CD4-positive, CD25-positive, alpha-beta regulatory T cell (primary cell): ENCODE measurements at regions not wholly inside any gene's neighbourhood (a gene's known extent, or its start where the extent isn't known, plus 50 kb on each side); places are given as distances from the start of the nearest gene placed in this dataset.

ENCODE experiments used
- ATAC-seq, 2 donors: fragments of 150-1000 bp; cut with Tn5 transposase; one replicate each; pipeline ENCODE4 v1.10.0; 2021; ENCODE audit warnings: low read depth in 2 of 2, moderate number of reproducible peaks in 2 of 2, moderate library complexity in 1 of 2
- DNase-seq, 3 donors: peaks; one replicate each; pipeline versions ENCODE4 v3.0.0 to v3.0.0-alpha.2; 2012 to 2022; ENCODE audit warnings: mixed read lengths in 1 of 3
- H3K27ac ChIP-seq: one replicate; pipeline ENCODE4 v1.7.0; 2013; ENCODE audit warnings: mild to moderate bottlenecking, low read length; ENCODE audit not compliant: insufficient read depth, poor library complexity, severe bottlenecking
- H3K27me3 ChIP-seq: one replicate; pipeline ENCODE4 v1.7.0; 2013; ENCODE audit warnings: low read length; ENCODE audit not compliant: control insufficient read depth, insufficient read depth
- H3K36me3 ChIP-seq: one replicate; pipeline ENCODE4 v1.7.0; 2013; ENCODE audit warnings: mild to moderate bottlenecking, low read length, moderate library complexity; ENCODE audit not compliant: control insufficient read depth, insufficient read depth
- H3K4me1 ChIP-seq: 2 replicates; pipeline ENCODE4 v1.7.0; 2013; ENCODE audit warnings: mild to moderate bottlenecking, low read length; ENCODE audit not compliant: insufficient read depth, control insufficient read depth, poor library complexity, severe bottlenecking
- H3K4me3 ChIP-seq: one replicate; pipeline ENCODE4 v1.7.0; 2013; ENCODE audit warnings: low read depth, mild to moderate bottlenecking, low read length, moderate library complexity
- H3K9me3 ChIP-seq, 2 experiments: 1 replicate in 1 of 2; 2 replicates in 1 of 2; pipeline ENCODE4 v1.7.0; 2013; ENCODE audit warnings: low read length in 2 of 2, mild to moderate bottlenecking in 1 of 2, moderate library complexity in 1 of 2; ENCODE audit not compliant: control insufficient read depth in 2 of 2
- H3K27ac Mint-ChIP-seq, 3 donors: one replicate each; pipeline ENCODE4 v1.8.0; 2020 to 2022; ENCODE audit warnings: mild to moderate bottlenecking in 3 of 3, mixed read lengths in 3 of 3, moderate library complexity in 2 of 3
- H3K27me3 Mint-ChIP-seq: one replicate; pipeline ENCODE4 v1.8.0; 2022; ENCODE audit warnings: mild to moderate bottlenecking, mixed read lengths
- H3K36me3 Mint-ChIP-seq: one replicate; pipeline ENCODE4 v1.8.0; 2020; ENCODE audit warnings: mixed read lengths
- H3K4me1 Mint-ChIP-seq, 4 donors: one replicate each; pipeline ENCODE4 v1.8.0; 2020 to 2022; ENCODE audit warnings: mixed read lengths in 4 of 4, mild to moderate bottlenecking in 1 of 4
- H3K4me3 Mint-ChIP-seq, 4 donors: one replicate each; pipeline ENCODE4 v1.8.0; 2020 to 2022; ENCODE audit warnings: mild to moderate bottlenecking in 4 of 4, mixed read lengths in 4 of 4, moderate library complexity in 3 of 4
- H3K9me3 Mint-ChIP-seq, 7 donors: one replicate each; pipeline ENCODE4 v1.8.0; 2020 to 2022; ENCODE audit warnings: mixed read lengths in 7 of 7, mild to moderate bottlenecking in 3 of 7, moderate library complexity in 2 of 7

DNA sequence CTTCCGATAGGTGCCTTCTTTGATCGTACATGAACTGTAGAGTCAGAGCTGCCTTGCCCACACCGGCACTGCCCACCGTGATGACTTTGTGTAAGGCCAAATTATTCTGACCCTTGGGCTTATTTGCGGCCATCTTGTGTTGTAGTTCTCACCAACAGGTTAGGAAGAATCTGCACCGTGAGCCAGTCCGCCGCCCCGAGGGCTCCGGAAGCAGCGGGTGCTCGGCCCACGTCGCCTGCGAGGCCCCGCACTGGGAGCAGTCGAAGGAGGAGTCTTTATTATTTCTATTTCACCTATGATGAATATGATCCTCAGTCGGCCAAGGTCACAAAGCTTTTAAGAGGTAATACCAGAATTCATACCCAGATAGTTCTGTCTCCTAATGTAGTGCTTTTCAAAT lies 70.6 kb upstream of the SYT1 start:
- no peak overlapping the region for H3K4me3 Mint-ChIP-seq
- Histone ChIP-seq H3K9me3 (peaks cover 0 to 16% of the 10 kb centered on the region in 2 experiments), H3K27ac (no peak overlapping the region), H3K36me3 (no peaks in the 10 kb centered on the region), H3K27me3 (no peaks in the 10 kb centered on the region), H3K4me3 (no peak overlapping the region), H3K4me1 (no peaks in the 10 kb centered on the region)
- no peak for DNase-seq
- no peak for ATAC-seq
- no peaks in the 10 kb centered on the region for H3K27me3 Mint-ChIP-seq
- H3K27ac Mint-ChIP-seq: no peak overlapping the region
- H3K4me1 Mint-ChIP-seq: no peaks in the 10 kb centered on the region
- no peaks in the 10 kb centered on the region for H3K36me3 Mint-ChIP-seq
- H3K9me3 Mint-ChIP-seq: peaks cover 2 to 17% (median 5%) of the 10 kb centered on the region in 7 donors

DNA sequence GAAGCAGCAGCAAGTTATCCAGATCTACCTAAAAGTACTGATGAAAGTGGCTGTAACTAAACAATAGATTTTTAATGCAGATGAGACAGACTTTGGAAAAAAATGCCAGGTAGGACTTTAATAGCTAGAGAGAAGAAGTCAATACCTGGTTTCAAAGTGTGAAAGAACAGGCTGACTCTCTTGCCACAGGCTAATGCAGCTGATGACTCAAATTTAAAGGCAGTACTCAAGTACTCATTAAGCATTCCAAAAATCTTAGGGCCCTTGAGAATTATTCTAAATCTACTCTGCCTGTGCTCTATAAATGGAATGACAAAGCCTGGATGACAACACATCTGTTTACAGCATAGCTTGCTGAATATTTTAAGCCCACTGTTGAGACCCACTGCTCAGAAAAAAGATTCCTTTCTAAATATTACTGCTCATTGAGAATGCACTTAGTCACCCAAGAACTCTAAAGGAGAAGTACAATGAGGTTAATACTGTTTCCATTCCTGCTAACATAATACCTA lies 68.6 kb upstream of the SYT1 start:
- no peaks in the 10 kb centered on the region for H3K36me3 Mint-ChIP-seq
- H3K27ac Mint-ChIP-seq: no peak overlapping the region
- H3K4me1 Mint-ChIP-seq: no peaks in the 10 kb centered on the region
- Histone ChIP-seq H3K9me3 (peaks cover 0 to 17% of the 10 kb centered on the region in 2 experiments), H3K27ac (no peak overlapping the region), H3K36me3 (no peaks in the 10 kb centered on the region), H3K4me3 (no peak overlapping the region), H3K4me1 (no peaks in the 10 kb centered on the region), H3K27me3 (no peaks in the 10 kb centered on the region)
- no peaks in the 10 kb centered on the region for H3K27me3 Mint-ChIP-seq
- peaks cover 1 to 16% (median 5%) of the 10 kb centered on the region in 7 donors for H3K9me3 Mint-ChIP-seq
- ATAC-seq (no peak), DNase-seq (no peak)
- peak overlapping the region in 1 of 4 donors; percentile 90 for H3K4me3 Mint-ChIP-seq

DNA sequence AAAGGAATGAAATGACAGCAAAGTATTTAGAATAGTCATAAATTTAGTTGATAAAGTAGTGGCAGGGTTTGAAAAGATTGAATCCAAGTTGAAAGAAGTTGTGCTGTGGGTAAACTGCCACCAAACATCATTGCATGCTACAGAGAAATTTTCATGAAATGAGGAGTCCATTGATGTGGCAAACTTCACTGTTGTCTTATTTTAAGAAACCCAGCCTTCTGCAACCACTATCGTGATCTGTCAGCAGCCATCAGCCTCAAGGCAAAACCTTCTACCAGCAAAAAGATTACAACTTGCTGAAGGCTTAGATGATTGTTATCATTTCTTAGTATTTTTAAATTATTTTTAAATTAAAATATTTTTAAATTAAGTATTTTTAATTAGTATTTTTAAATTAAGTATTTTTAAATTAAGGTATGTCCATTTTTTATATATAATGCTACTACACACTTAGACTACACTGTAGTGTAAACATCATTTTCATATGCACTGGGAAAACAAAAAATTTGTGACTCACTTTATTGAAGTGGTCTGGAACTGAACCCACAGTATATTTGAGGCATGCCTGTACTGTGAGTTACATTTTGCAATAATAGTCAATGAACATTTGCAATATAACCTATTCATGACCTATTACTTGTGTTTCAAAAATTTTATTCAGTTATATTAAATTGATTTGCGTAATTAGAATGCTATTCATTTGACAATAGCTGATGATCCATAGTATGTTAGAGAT lies 67.2 kb upstream of the SYT1 start:
- DNase-seq: no peak
- H3K27me3 Mint-ChIP-seq: no peaks in the 10 kb centered on the region
- H3K27ac Mint-ChIP-seq: no peak overlapping the region
- Histone ChIP-seq H3K4me1 (no peaks in the 10 kb centered on the region), H3K27ac (no peak overlapping the region), H3K27me3 (no peaks in the 10 kb centered on the region), H3K9me3 (peaks cover 0 to 13% of the 10 kb centered on the region in 2 experiments), H3K4me3 (no peak overlapping the region), H3K36me3 (no peaks in the 10 kb centered on the region)
- ATAC-seq: no peak
- H3K4me1 Mint-ChIP-seq: no peaks in the 10 kb centered on the region
- H3K36me3 Mint-ChIP-seq: no peaks in the 10 kb centered on the region
- peaks cover 1 to 15% (median 5%) of the 10 kb centered on the region in 7 donors for H3K9me3 Mint-ChIP-seq
- no peak overlapping the region for H3K4me3 Mint-ChIP-seq

- no peak overlapping the region for H3K4me3 Mint-ChIP-seq
- peaks cover under 1 to 5% (median 2%) of the 10 kb centered on the region in 7 donors for H3K9me3 Mint-ChIP-seq
- H3K4me3 ChIP-seq: no peak overlapping the region
- H3K4me1 Mint-ChIP-seq: no peaks in the 10 kb centered on the region
- no peaks in the 10 kb centered on the region for H3K27me3 Mint-ChIP-seq
- no peaks in the 10 kb centered on the region for H3K27me3 ChIP-seq
- no peaks in the 10 kb centered on the region for H3K36me3 ChIP-seq
- no peaks in the 10 kb centered on the region for H3K4me1 ChIP-seq
- H3K27ac Mint-ChIP-seq: no peak overlapping the region
- ATAC-seq (no peak), DNase-seq (no peak)
- no peaks in the 10 kb centered on the region for H3K36me3 Mint-ChIP-seq
- H3K9me3 ChIP-seq: peaks cover 0 to 13% of the 10 kb centered on the region in 2 experiments
- no peak overlapping the region for H3K27ac ChIP-seq
Measured at GRCh38 chr12:78799649-78800048, 64.9 kb upstream of the SYT1 start.

GRCh38 chr12:78802593-78802992 lies 62.0 kb upstream of the SYT1 start:
- no peak overlapping the region for H3K27ac Mint-ChIP-seq
- Histone ChIP-seq H3K27me3 (no peaks in the 10 kb centered on the region), H3K36me3 (no peaks in the 10 kb centered on the region), H3K9me3 (peaks cover 0 to 10% of the 10 kb centered on the region in 2 experiments), H3K4me3 (no peak overlapping the region), H3K27ac (no peak overlapping the region), H3K4me1 (no peaks in the 10 kb centered on the region)
- no peaks in the 10 kb centered on the region for H3K4me1 Mint-ChIP-seq
- no peaks in the 10 kb centered on the region for H3K27me3 Mint-ChIP-seq
- no peak for DNase-seq
- peaks cover 0 to 9% (median 0%) of the 10 kb centered on the region in 7 donors for H3K9me3 Mint-ChIP-seq
- no peak for ATAC-seq
- H3K4me3 Mint-ChIP-seq: no peak overlapping the region
- no peaks in the 10 kb centered on the region for H3K36me3 Mint-ChIP-seq

GRCh38 chr12:78804262-78804661 lies 60.3 kb upstream of the SYT1 start:
- H3K4me1 ChIP-seq: no peaks in the 10 kb centered on the region
- ATAC-seq (no peak), DNase-seq (no peak)
- Mint-ChIP-seq H3K4me1 (no peaks in the 10 kb centered on the region), H3K36me3 (no peaks in the 10 kb centered on the region), H3K4me3 (no peak overlapping the region), H3K27ac (no peak overlapping the region), H3K27me3 (no peaks in the 10 kb centered on the region), H3K9me3 (peaks cover 0 to 12% (median 1%) of the 10 kb centered on the region in 7 donors)
- peaks cover 0 to 10% of the 10 kb centered on the region in 2 experiments for H3K9me3 ChIP-seq
- no peaks in the 10 kb centered on the region for H3K27me3 ChIP-seq
- H3K4me3 ChIP-seq: no peak overlapping the region
- H3K27ac ChIP-seq: no peak overlapping the region
- no peaks in the 10 kb centered on the region for H3K36me3 ChIP-seq
